Activated naive CD8-positive, alpha-beta T cell treated with anti-CD3 and anti-CD28 coated beads, Interleukin-2, amount 50 U/mL, for 24 hours (primary cell): ENCODE measurements at regions not wholly inside any gene's neighbourhood (a gene's known extent, or its start where the extent isn't known, plus 50 kb on each side); places are given as distances from the start of the nearest gene placed in this dataset.
"Not testable (repeated sequence)": the region's sequence is repeated elsewhere in the genome, so short reads cannot be mapped to it uniquely, and the experiment has no call there.

Experiments
- ATAC-seq: fragments of 150-1000 bp; cut with Tn5 transposase; one replicate; pipeline ENCODE4 v1.10.0; 2021
- DNase-seq: peaks from one replicate; pipeline ENCODE4 v3.0.0; 2021
- H3K27ac Mint-ChIP-seq: one replicate; pipeline ENCODE4 v1.8.0; 2021; ENCODE audit warnings: mild to moderate bottlenecking, mixed read lengths
- H3K27me3 Mint-ChIP-seq: one replicate; pipeline ENCODE4 v1.8.0; 2021; ENCODE audit warnings: mixed read lengths
- H3K36me3 Mint-ChIP-seq: one replicate; pipeline ENCODE4 v1.8.0; 2021; ENCODE audit warnings: low read depth, mixed read lengths
- H3K4me1 Mint-ChIP-seq: one replicate; pipeline ENCODE4 v1.8.0; 2021; ENCODE audit warnings: mixed read lengths
- H3K4me3 Mint-ChIP-seq: one replicate; pipeline ENCODE4 v1.8.0; 2021; ENCODE audit warnings: mild to moderate bottlenecking, moderate library complexity, mixed read lengths
- H3K9me3 Mint-ChIP-seq: one replicate; pipeline ENCODE4 v1.8.0; 2021; ENCODE audit warnings: mixed read lengths

DNA sequence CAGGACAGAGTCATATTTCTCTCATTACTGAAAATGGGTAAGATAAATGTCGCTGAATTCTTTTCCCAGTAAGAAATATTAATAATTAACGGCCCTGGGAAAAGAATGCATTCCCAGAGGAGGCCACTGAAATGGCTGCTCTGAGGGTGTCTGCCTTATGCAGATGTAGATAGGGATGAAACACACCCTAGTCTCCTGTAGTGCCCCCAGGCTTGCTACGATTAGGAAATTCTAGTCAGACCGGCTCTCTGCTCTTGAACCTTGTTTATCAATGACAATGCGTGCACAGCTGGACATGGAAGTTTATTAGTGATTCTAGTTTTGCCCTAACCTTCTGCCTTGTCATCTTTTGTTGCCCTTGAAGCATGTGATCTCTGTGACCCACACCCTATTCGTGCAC lies 291.1 kb downstream of the ZNF248 start:
- no peaks in the 10 kb centered on the region for H3K36me3 Mint-ChIP-seq
- peaks cover 10% of the 10 kb centered on the region for H3K9me3 Mint-ChIP-seq
- no peak overlapping the region for H3K4me3 Mint-ChIP-seq
- DNase-seq (no peak), ATAC-seq (no peak)
- H3K27me3 Mint-ChIP-seq, result no peaks in the 10 kb centered on the region
- H3K4me1 Mint-ChIP-seq, result no peaks in the 10 kb centered on the region
- no peak overlapping the region for H3K27ac Mint-ChIP-seq

DNA sequence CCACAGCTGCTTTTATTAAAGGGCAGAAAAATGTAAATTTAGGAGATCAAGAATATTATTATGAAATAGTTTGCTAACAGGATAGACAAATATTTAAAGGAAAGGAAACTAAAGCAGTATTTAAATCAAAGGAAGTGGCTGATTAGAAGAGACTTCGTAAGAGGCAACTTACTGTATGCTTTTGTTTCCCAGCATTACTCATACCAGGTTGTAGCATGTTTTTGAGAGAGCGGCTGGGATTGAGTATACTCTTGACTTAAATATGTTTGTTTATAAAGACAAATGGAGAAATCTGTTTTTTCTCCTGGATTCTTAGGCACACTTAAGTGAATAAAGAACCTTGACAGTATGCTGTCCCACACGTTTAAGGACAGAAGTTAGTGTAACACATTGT lies 293.7 kb downstream of the ZNF248 start:
- H3K9me3 Mint-ChIP-seq, result peaks cover 9% of the 10 kb centered on the region
- H3K4me1 Mint-ChIP-seq, result no peaks in the 10 kb centered on the region
- H3K27me3 Mint-ChIP-seq, result no peaks in the 10 kb centered on the region
- no peak overlapping the region for H3K4me3 Mint-ChIP-seq
- H3K36me3 Mint-ChIP-seq, result no peaks in the 10 kb centered on the region
- DNase-seq (no peak), ATAC-seq (no peak)
- no peak overlapping the region for H3K27ac Mint-ChIP-seq

DNA sequence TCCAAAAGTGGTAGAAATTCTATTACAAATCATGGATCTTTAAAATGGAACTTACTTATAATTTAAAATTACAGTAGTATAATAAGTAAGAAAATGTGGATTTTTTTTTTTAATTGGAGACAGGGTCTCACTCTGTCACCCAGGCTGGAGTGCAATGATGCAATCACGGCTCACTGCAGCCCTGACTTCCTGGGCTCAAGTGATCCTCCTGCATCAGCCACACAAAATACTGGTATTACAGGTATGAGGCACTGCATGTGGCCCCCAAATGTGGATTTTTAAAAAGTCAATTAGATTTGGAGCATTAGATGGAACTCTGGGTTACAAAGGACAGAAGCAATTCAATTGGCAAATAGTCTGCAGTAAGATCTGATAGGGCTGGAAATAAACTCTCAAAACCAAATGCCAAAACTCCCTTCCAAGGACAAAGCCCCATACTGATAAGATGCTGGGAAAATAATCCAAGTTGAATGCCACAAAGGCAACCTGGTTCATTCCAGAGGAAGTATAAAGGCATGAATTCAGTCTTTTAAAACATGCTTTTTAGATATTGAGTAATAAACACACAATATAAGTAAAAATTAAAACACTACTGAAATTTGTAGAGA lies 294.2 kb downstream of the ZNF248 start:
- no peaks in the 10 kb centered on the region for H3K36me3 Mint-ChIP-seq
- no peak overlapping the region for H3K4me3 Mint-ChIP-seq
- no peak overlapping the region for H3K27ac Mint-ChIP-seq
- no peak for DNase-seq
- H3K4me1 Mint-ChIP-seq, result no peaks in the 10 kb centered on the region
- no peak for ATAC-seq
- H3K27me3 Mint-ChIP-seq, result no peaks in the 10 kb centered on the region
- H3K9me3 Mint-ChIP-seq, result peaks cover 9% of the 10 kb centered on the region

DNA sequence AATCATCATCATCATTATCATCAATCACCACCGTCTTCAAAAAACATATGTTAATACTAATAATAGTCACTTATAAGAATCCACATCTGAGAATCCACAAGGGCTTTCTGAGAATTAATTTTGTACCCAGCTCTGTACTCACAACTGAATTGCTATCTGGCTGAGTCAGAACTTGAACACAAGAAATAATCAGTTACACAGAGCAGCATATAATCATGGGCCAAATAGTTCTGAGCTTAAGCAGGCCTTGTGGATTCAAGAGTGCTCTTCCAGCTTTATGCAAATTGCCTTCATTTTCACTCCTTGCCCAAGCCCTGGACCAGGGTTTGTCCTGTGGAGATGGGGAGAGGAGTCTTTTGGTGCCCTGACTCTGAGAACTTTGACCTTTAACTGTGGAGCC lies 304.5 kb downstream of the ZNF248 start:
- Mint-ChIP-seq H3K27ac (no peak overlapping the region), H3K36me3 (no peaks in the 10 kb centered on the region), H3K4me3 (no peak overlapping the region), H3K4me1 (no peaks in the 10 kb centered on the region), H3K9me3 (peaks cover 8% of the 10 kb centered on the region), H3K27me3 (no peaks in the 10 kb centered on the region)
- ATAC-seq, result no peak
- DNase-seq, result no peak

DNA sequence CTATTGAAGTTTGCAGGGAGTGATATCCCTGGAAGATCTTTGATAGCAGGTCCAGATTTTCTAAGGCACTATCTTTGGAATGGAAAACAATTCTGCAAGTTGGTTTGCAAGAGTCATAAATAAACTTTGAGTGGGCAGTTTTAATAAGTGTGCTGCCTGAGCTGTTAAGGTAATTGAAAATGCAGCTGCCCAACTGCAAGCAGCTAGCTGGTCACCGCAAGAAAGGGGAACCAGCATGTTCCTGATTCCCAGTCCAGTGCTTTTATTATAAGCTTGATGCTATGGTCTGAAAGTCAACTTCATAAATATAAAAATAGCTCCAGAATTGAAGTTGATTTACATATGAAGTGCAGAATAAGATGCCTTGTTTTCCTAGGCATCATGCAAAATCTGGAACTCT lies 308.4 kb downstream of the ZNF248 start:
- no peak overlapping the region for H3K27ac Mint-ChIP-seq
- ATAC-seq (no peak), DNase-seq (no peak)
- H3K9me3 Mint-ChIP-seq, result no peaks in the 10 kb centered on the region
- H3K4me1 Mint-ChIP-seq, result no peaks in the 10 kb centered on the region
- no peaks in the 10 kb centered on the region for H3K27me3 Mint-ChIP-seq
- no peak overlapping the region for H3K4me3 Mint-ChIP-seq
- H3K36me3 Mint-ChIP-seq, result no peaks in the 10 kb centered on the region

DNA sequence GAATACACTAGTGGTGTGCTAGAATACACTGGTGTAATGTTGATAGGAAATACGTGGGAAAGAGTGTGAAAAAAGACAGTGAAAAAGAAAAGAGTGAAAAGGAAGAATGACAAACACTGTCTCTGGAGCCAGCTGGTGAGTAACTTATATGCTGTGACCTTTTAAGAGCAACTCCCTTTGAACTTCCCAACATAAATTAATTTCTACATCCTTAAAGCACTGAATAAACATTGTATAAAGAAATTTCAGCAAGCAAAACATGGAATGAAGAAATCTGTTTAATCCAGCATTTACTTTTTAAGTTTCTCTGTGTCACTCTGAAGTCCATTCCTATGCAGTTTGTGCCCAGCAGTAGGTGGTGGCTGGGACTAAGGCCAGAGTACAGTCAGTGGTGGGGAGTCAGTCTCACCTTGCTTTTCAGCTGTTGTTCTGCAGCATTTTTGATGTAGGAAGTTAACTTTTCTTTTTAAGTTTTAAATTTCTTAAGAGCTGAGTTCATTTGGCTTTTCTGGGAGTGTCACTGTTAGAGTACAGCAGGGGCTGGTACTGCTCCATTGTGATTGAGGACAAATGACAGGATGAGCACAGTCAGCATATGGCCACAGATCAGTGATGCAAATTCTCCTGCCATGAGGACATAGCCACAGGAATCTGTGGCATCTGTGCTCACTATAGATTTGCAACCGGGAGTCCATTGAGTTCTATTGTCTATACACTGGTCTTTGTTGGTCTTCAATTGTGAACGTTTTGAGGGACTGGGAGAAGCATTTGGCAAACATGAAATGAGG lies 321.8 kb downstream of the ZNF248 start:
- ATAC-seq (no peak), DNase-seq (no peak)
- no peaks in the 10 kb centered on the region for H3K36me3 Mint-ChIP-seq
- no peak overlapping the region for H3K27ac Mint-ChIP-seq
- H3K27me3 Mint-ChIP-seq, result no peaks in the 10 kb centered on the region
- H3K9me3 Mint-ChIP-seq, result peaks cover 7% of the 10 kb centered on the region
- H3K4me1 Mint-ChIP-seq, result no peaks in the 10 kb centered on the region
- H3K4me3 Mint-ChIP-seq, result no peak overlapping the region

DNA sequence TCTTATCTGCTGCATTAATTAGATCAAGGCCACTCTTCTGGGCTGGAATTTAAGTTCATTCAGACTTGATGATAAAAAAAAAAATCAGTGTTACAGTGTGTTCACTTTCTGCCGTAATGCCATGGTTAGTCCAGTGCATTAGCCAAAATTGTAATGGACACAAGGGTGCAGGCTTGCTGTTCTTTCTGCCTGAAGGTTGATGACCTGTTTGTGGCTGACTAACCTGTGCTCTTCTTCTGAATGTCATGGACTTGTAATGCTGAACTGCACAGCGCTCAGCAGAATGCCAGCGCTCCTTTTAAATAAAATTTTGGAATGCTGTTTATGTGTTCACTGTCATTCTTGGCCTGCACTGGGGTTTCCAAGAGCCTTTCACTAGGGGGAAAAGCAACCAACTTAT lies 323.2 kb downstream of the ZNF248 start:
- peaks cover 12% of the 10 kb centered on the region for H3K9me3 Mint-ChIP-seq
- no peaks in the 10 kb centered on the region for H3K36me3 Mint-ChIP-seq
- no peaks in the 10 kb centered on the region for H3K27me3 Mint-ChIP-seq
- no peaks in the 10 kb centered on the region for H3K4me1 Mint-ChIP-seq
- H3K4me3 Mint-ChIP-seq, result no peak overlapping the region
- DNase-seq, result no peak
- H3K27ac Mint-ChIP-seq, result no peak overlapping the region
- ATAC-seq, result no peak

DNA sequence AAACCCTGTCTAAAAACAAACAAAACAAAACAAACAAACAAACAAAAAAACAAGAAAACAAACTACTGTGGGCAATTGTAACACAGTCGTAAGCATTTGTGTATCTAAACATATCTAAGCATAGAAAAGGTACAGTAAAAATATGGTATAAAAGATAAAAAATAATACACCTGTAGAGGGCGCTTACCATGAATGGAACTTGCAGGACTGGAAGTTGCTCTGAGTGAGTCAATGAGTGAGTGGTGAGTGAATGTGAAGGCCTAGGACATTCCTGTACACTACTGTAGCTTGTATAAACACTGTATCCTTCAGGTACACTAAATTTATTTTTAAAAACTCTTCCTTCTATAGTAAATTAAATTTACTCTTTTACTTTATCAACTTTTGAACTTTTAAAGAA lies 332.0 kb downstream of the ZNF248 start:
- H3K36me3 Mint-ChIP-seq, DNase-seq, ATAC-seq, H3K4me1 Mint-ChIP-seq, H3K4me3 Mint-ChIP-seq, H3K27ac Mint-ChIP-seq, H3K27me3 Mint-ChIP-seq: not testable (repeated sequence)
- H3K9me3 Mint-ChIP-seq, result peaks cover 18% of the 10 kb centered on the region

DNA sequence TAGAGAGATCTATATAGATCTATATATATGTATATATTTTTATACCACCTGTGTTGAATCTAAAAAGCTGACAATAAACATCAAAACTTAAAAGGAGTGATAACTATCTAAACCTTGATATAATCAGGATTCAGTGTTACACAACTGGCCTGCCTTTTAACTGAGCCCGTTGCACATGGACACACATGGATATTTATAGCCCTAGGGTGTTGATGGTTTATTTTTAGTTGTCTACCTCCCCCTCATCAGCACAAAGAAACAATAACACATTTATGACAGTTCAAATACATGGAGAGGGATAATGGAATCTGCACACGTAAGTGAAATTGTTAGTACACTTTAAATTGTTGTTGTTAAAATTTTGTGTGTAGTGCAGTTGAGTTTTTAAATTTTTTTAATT lies 336.9 kb downstream of the ZNF248 start:
- Mint-ChIP-seq H3K36me3 (no peaks in the 10 kb centered on the region), H3K4me1 (no peaks in the 10 kb centered on the region), H3K27me3 (no peaks in the 10 kb centered on the region), H3K9me3 (peaks cover 11% of the 10 kb centered on the region), H3K4me3 (no peak overlapping the region), H3K27ac (no peak overlapping the region)
- ATAC-seq (no peak), DNase-seq (no peak)

DNA sequence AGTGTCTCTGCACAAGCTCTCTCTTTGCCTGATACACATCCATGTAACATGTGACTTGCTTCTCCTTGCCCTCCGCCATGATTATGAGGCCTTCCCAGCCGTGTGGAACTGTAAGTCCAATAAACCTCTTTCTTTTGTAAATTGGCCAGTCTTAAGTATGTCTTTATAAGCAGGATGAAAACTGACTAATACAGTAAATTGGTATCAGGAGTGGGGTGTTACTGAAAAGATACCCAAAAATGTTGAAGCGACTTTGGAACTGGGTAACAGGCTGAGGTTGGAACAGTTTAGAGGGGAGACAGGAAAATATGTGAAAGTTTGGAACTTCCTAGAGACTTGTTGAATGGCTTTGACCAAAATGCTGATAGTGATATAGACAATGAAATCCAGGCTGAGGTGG lies 346.9 kb downstream of the ZNF248 start:
- peaks cover 34% of the 10 kb centered on the region for H3K9me3 Mint-ChIP-seq
- not testable (repeated sequence) for H3K4me1 Mint-ChIP-seq, DNase-seq, H3K4me3 Mint-ChIP-seq, H3K27me3 Mint-ChIP-seq, H3K27ac Mint-ChIP-seq, ATAC-seq, H3K36me3 Mint-ChIP-seq

DNA sequence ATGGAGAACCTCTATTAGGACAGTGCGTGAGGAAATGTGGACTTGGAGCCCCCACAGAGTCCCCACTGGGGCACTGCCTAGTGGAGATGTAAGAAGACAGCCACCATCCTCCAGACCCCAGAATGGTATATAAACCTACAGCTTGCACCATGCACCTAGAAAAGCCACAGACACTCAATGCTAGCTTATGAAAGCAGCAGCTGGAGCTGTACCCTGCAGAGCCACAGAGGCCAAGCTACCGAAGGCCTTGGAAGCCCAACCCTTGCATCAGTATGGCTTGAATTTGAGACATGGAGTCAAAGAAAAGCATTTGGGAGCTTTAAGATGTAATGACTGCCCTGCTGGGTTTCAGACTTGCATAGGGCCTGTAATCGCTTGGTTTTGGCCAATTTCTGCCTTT lies 361.3 kb downstream of the ZNF248 start:
- no peaks in the 10 kb centered on the region for H3K27me3 Mint-ChIP-seq
- ATAC-seq (no peak), DNase-seq (no peak)
- H3K27ac Mint-ChIP-seq, result no peak overlapping the region
- H3K4me1 Mint-ChIP-seq, result no peaks in the 10 kb centered on the region
- no peak overlapping the region for H3K4me3 Mint-ChIP-seq
- H3K36me3 Mint-ChIP-seq, result no peaks in the 10 kb centered on the region
- no peaks in the 10 kb centered on the region for H3K9me3 Mint-ChIP-seq

DNA sequence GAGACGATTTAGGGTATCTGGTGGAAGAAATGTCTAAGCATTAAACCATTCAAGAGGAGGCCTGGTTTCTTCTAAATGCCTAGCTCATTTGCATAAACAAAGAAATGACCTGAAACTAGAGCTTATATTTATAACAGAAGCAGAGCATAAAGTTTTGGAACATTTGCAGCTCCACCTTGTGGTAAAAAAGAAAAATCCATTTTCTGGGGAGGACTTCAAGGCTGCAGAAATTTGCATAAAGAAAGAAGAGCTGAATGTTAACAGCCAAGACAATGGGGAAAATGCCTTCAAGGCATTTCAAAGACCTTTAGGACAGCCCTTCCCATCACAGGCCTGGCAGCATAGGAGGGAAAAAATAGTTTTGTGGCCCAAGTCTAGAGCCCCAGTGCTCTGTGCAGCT lies 362.0 kb downstream of the ZNF248 start:
- no peak for ATAC-seq

DNA sequence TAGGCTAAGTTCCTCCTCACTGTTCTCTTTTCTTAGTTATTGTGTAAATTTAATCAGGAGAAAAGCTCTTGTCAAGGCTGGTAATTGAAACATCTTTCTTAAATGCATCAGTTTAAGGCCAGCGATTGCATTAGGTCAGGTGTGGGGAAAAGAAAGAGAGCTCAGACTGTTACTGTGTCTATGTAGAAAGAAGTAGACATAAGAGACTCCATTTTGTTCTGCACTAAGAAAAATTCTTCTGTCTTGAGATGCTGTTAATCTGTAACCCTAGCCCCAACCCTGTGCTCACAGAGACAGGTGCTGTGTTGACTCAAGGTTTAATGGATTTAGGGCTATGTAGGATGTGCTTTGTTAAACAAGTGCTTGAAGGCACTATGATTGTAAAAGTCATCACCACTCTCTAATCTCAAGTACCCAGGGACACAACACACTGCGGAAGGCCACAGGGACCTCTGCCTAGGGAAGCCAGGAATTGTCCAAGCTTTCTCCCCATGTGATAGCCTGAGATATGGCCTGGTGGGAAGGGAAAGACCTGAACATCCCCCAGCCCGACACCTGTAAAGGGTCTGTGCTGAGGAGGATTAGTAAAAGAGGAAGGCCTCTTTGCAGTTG lies 364.1 kb downstream of the ZNF248 start:
- not testable (repeated sequence) for H3K9me3 Mint-ChIP-seq, H3K4me3 Mint-ChIP-seq, H3K4me1 Mint-ChIP-seq, DNase-seq, H3K27ac Mint-ChIP-seq, H3K36me3 Mint-ChIP-seq, ATAC-seq, H3K27me3 Mint-ChIP-seq

More for the DNA sequence above, 362.0 kb downstream of the ZNF248 start:
- no peaks in the 10 kb centered on the region for H3K4me1 Mint-ChIP-seq
- H3K27me3 Mint-ChIP-seq, result no peaks in the 10 kb centered on the region
- no peak overlapping the region for H3K27ac Mint-ChIP-seq
- DNase-seq, result no peak
- H3K4me3 Mint-ChIP-seq, result no peak overlapping the region
- H3K36me3 Mint-ChIP-seq, result no peaks in the 10 kb centered on the region
- H3K9me3 Mint-ChIP-seq, result no peaks in the 10 kb centered on the region

DNA sequence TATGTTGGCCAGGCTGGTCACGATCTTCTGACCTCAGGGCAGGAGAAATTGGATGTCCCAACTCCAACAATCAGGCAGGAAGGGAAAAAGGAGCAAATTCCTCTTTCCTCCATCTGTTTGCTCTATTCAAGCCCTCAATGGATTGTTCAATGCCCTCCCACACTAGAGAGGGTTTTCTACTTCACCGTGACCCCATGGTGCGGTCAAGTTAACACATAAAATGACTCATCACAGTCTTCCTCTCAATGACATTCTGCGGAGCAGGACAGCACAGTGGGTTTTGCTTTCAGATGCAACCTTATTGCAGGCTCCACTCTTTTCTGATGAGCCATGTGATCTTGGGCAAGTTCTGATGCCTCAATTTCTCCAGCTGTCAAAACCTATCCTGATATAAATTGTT lies 364.9 kb downstream of the ANKRD30A start:
- ATAC-seq, result no peak
- H3K36me3 Mint-ChIP-seq, result no peaks in the 10 kb centered on the region

DNA sequence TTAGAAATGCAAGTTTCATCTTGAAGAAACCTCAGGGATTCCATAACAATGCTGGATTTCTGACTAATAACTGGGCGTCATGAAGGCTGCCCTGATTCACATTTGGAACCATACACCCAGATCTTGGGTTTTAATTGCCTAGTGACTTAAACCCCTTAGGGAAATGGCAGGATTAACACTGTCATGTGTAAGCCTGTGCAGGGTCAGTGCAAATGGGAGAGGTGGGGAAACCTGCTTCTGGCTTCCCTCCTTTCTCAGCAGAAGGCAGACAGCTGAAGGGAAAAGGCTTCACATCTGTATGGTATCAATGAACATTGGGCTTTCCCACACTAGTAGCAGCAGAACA lies 364.2 kb downstream of the ANKRD30A start:
- ATAC-seq (no peak), DNase-seq (no peak)
- no peak overlapping the region for H3K4me3 Mint-ChIP-seq
- peaks cover 5% of the 10 kb centered on the region for H3K9me3 Mint-ChIP-seq
- no peaks in the 10 kb centered on the region for H3K36me3 Mint-ChIP-seq
- H3K4me1 Mint-ChIP-seq, result no peaks in the 10 kb centered on the region
- no peaks in the 10 kb centered on the region for H3K27me3 Mint-ChIP-seq
- no peak overlapping the region for H3K27ac Mint-ChIP-seq

More for the DNA sequence above, 364.9 kb downstream of the ANKRD30A start:
- H3K27me3 Mint-ChIP-seq, result no peaks in the 10 kb centered on the region
- H3K9me3 Mint-ChIP-seq, result peaks cover 5% of the 10 kb centered on the region
- no peak overlapping the region for H3K4me3 Mint-ChIP-seq
- no peak for DNase-seq
- no peaks in the 10 kb centered on the region for H3K4me1 Mint-ChIP-seq
- no peak overlapping the region for H3K27ac Mint-ChIP-seq
